BJ (cell line): ENCODE measurements at regions not wholly inside any gene's neighbourhood (a gene's known extent, or its start where the extent isn't known, plus 50 kb on each side); places are given as distances from the start of the nearest gene placed in this dataset.

Source experiments
- CTCF ChIA-PET: fragments of 350-600 bp; formaldehyde crosslinking; extraction: SDS; loops from one replicate; lab custom pipeline; 2021; ENCODE audit warnings: antibody characterized with exemption, inconsistent platforms; lab: Yijun Ruan, JAX
- POLR2A ChIA-PET: fragments of 300-600 bp; sonication (Branson Sonifier 250); formaldehyde crosslinking; extraction: SDS; loops from one replicate; lab custom pipeline; 2021; ENCODE audit warnings: antibody characterized with exemption; lab: Charles Lee
- DNase-seq: peaks from one replicate; pipeline ENCODE4 v3.0.0-alpha.2; 2011; ENCODE audit warnings: low read depth
- H3K27me3 ChIP-seq: 2 replicates; pipeline ENCODE4 v1.6.0; 2011; ENCODE audit warnings: low read length; ENCODE audit not compliant: control insufficient read depth, insufficient read depth
- H3K36me3 ChIP-seq: 2 replicates; pipeline ENCODE4 v1.5.1; 2011; ENCODE audit warnings: low read length; ENCODE audit not compliant: control insufficient read depth, insufficient read depth
- H3K4me3 ChIP-seq: 2 replicates; pipeline ENCODE4 v1.5.1; 2011; ENCODE audit warnings: low read depth, mild to moderate bottlenecking, control low read depth, low read length
- TF ChIP-seq, protein P1 (sequence below): IDR thresholded peaks from 2 replicates; pipeline ENCODE4 v1.5.1; 2011; ENCODE audit warnings: low read depth, mild to moderate bottlenecking, control low read depth, inconsistent platforms, low read length, moderate library complexity; ENCODE audit not compliant: insufficient read depth

GRCh38 chr10:132484922-132485321, 52.7 kb upstream of the INPP5A start:
- H3K27me3 ChIP-seq, result no peaks in the 10 kb centered on the region
- ChIA-PET POLR2A (no interaction called here), CTCF (interaction anchor here (0.6 to 0.7 kb wide), 2 partner anchors 111 to 772 kb away, joined by 3 to 5 read pairs; no protein-coding TSS in a partner anchor)
- TF ChIP-seq, protein P1, sequence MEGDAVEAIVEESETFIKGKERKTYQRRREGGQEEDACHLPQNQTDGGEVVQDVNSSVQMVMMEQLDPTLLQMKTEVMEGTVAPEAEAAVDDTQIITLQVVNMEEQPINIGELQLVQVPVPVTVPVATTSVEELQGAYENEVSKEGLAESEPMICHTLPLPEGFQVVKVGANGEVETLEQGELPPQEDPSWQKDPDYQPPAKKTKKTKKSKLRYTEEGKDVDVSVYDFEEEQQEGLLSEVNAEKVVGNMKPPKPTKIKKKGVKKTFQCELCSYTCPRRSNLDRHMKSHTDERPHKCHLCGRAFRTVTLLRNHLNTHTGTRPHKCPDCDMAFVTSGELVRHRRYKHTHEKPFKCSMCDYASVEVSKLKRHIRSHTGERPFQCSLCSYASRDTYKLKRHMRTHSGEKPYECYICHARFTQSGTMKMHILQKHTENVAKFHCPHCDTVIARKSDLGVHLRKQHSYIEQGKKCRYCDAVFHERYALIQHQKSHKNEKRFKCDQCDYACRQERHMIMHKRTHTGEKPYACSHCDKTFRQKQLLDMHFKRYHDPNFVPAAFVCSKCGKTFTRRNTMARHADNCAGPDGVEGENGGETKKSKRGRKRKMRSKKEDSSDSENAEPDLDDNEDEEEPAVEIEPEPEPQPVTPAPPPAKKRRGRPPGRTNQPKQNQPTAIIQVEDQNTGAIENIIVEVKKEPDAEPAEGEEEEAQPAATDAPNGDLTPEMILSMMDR, result no peak
- no peak overlapping the region for H3K4me3 ChIP-seq
- no peak for DNase-seq
- H3K36me3 ChIP-seq, result no peaks in the 10 kb centered on the region

DNA sequence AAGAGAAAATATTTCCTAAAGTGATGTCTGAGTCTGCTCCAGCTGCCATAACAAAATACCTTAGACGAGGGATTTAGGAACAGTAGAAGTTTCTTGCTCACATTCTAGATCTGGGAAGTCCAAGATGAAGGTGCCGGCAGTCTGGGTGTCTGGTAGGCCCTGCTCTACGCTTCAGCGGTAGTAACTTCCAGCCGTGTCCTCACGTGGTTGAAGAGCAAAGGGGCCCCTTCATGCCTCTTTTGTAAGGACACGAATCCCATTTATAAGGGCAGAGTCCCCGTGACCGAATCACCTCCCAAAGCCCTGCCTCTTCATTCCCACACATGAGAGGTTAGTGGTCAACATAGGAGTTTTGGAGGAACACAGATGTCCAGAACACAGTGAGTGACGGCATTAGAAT, 52.2 kb upstream of the INPP5A start:
- Histone ChIP-seq H3K36me3 (no peaks in the 10 kb centered on the region), H3K27me3 (no peaks in the 10 kb centered on the region), H3K4me3 (no peak overlapping the region)
- TF ChIP-seq, protein P1, result no peak
- ChIA-PET CTCF (interaction anchor here (0.6 kb wide), 1 partner anchor 772 kb away, joined by 3 read pairs; no protein-coding TSS in a partner anchor), POLR2A (no interaction called here)
- DNase-seq, result no peak

DNA sequence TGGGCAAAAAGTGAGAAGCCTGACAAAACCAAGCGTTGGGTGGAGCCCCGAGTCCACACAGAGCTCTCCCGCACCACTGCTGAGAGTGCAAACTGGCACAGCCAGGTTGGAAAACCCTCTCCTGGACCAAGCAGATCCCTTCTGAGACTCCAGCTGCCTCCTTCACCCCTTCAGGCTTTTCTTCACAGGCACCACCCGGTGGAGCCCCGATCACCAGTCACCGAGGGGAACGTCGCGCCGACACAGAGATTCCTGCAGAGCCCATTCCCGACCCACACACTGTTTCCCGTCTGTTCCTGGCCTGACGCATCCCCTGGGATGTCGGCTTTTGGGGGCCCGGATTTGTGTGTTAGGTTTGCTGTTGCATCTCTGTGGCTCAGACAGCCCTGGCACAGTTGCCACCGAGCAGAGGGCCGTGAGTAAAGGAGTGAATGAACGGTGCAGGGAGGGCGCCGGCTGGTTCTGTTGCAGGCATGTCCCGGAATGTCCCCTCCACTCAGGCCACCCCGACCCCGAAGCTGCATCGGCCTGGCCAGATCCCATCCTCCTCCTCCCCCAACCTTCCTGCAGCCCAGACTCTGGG, 51.0 kb upstream of the INPP5A start:
- POLR2A ChIA-PET, result no interaction called here
- Histone ChIP-seq H3K4me3 (no peak overlapping the region), H3K36me3 (no peaks in the 10 kb centered on the region), H3K27me3 (no peaks in the 10 kb centered on the region)
- CTCF ChIA-PET, result interaction anchor here (1.4 to 1.7 kb wide), 2 partner anchors 27 to 34 kb away, joined by 3 to 4 read pairs; no protein-coding TSS in a partner anchor
- DNase-seq, result no peak
- TF ChIP-seq, protein P1, result no peak

DNA sequence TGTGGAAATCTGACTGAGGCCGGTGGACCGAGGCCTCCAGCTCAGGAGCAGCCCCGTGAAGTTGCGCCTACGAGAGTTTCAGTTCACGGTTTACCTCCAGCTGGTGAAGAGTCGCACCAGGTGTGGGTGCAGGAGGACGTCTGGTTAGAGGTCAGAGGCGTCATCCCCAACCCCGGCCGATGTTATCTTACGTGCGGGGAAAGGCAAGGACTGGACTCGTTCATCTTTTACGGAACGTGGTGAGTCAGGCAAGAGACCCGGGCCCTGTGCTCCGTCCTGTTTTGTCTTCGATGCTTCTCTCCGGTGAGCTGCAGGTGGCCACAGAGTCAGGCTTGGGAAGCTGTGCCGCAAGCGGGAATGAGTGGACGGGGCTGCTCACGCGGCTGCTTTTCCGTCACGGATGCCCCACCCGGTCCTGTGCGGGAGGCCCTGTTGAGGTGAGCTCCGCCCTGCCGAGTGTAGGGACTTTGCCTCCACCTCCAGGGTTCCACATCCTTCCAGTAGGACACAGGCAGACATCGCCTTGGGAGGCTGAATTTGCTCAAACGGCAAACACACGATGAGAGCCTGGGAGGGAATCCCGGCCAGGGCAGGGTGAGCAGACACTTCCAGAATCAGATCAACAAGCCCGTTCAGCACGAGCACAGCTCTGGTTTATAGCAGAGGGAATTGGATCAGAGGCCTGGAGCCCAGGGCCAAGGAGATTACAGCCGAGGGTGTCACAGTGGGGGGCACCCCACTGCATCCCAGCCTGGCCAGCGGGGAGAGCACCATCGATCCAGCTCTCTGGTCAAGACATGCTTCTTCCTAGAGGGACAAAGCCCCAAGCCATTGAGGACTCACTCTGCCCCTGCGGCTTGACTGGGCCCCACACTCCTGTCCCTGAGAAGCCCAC, 50.1 kb upstream of the INPP5A start:
- Histone ChIP-seq H3K4me3 (no peak overlapping the region), H3K36me3 (no peaks in the 10 kb centered on the region), H3K27me3 (no peaks in the 10 kb centered on the region)
- ChIA-PET POLR2A (no interaction called here), CTCF (interaction anchor here (0.6 to 1.7 kb wide), 3 partner anchors 11 to 33 kb away, joined by 3 to 4 read pairs (median 4); no protein-coding TSS in a partner anchor)
- DNase-seq, result no peak
- TF ChIP-seq, protein P1, result no peak
